ENCODE measurements at regions not wholly inside any gene's neighbourhood (a gene's known extent, or its start where the extent isn't known, plus 50 kb on each side); places are given as distances from the start of the nearest gene placed in this dataset.

- TF ChIP-seq CTCF (IDR thresholded peaks at IDR 0.05) (no peak), POLR2A (IDR thresholded peaks at IDR 0.05) (no peak)
Measured at GRCh38 chr3:107986505-107986904, 104.3 kb downstream of the CD47 start.

Measured in esophagus squamous epithelium (tissue), 4 donors.